GM18907 (cell line): ENCODE measurements at regions not wholly inside any gene's neighbourhood (a gene's known extent, or its start where the extent isn't known, plus 50 kb on each side); places are given as distances from the start of the nearest gene placed in this dataset.
"Not testable (repeated sequence)": the region's sequence is repeated elsewhere in the genome, so short reads cannot be mapped to it uniquely, and the experiment has no call there.

Source experiments
- ATAC-seq: cut with Tn5 transposase; IDR thresholded peaks from one replicate; pipeline ENCODE4 v1.9.1; 2021; ENCODE audit warnings: mild to moderate bottlenecking, moderate library complexity; ENCODE audit not compliant: unreplicated experiment

GRCh38 chrX:3963980-3964379 is 250.5 kb upstream of the PRKX start:
- ATAC-seq: peak; percentile 87

- ATAC-seq: peak; percentile 53
These were observed 249.3 kb upstream of the PRKX start for GRCh38 chrX:3962511-3963311.

DNA sequence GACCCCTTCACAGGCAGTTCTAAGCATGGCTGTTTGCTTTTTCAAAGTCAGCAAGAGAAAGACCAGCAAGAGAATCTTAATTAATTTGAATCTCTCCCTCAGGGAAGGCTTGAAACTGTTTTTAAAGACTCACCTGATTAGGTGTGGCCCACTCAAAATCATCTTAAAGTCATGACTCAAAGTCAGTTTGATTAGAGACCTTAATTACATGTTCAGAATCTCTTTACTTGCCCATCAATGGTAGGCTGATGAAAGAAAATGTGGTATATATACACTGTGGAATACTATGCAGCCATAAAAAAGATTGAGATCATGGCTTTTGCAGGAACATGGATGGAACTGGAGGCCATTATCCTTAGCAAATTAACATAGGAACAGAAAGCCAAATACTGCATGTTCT is 247.5 kb upstream of the PRKX start:
- no peak for ATAC-seq

- ATAC-seq: no peak
These were observed 238.4 kb upstream of the PRKX start for GRCh38 chrX:3951859-3952258.

DNA sequence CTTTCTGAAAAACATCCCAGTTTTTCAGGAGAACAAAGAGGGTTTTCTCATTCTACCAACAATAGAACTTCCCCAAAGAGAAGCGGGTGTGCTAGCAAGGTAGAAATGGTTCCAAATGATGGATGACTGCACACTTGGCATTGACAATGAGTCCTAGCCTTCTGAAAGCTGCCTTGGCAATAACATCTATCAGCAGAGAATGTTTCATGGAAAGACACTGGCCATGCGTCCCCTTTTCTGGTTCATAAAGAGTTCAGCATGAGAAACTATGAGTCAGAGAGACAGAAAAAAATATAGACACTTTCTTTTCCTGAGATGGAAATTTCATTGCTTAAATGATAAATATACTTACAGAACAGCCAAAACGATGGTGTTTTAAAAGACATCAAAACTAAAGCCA is 236.9 kb upstream of the PRKX start:
- no peak for ATAC-seq

DNA sequence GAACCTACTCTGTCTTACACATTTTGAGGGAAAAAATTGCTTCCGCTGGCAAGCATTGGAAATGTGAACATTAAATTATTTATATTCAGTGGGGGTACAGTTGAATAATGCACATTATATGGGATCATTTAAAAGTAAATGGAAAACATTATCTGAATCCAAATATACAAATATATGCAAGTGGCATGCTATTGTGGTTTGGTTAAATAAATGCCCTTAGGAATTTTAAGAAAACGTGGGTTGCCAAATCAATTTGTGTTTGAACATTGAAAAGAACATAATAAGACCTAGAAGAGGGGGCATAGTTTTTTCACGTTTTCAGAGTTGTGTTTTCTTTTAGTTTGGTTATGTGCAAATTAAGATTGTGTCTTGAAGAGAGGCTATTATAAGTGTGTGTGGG is 230.5 kb upstream of the PRKX start:
- no peak for ATAC-seq

DNA sequence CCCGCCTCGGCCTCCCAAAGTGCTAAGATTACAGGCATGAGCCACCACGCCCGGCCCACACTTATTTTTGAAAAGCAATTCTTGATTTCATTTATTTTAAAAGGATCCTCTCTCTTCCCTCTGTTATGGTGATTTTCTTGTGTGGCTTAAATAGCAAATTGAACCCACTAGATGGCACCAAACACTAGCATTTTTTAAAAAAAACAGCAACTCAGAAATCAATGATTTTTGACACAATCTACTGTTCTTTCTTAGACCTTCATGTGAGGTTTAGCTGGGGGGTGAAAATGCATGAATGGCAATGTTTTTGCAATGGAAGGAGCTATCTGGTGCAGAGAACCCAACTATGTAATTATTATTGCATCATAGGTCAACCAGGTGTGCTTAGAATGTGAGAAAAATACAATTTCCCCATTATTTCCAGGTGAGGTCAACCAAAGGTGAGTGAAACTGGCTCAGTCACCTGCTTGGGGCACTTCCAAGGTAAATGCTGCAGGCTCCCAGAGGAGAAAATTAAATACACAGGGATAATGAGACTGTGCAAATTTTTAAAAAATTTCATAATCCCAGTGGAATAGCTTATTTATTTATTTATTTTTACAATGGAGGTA is 226.7 kb upstream of the PRKX start:
- ATAC-seq: peak; percentile 58

- no peak for ATAC-seq
These were observed 225.1 kb upstream of the PRKX start for GRCh38 chrX:3938587-3938986.

GRCh38 chrX:3935196-3935595 is 221.7 kb upstream of the PRKX start:
- ATAC-seq: not testable (repeated sequence)

DNA sequence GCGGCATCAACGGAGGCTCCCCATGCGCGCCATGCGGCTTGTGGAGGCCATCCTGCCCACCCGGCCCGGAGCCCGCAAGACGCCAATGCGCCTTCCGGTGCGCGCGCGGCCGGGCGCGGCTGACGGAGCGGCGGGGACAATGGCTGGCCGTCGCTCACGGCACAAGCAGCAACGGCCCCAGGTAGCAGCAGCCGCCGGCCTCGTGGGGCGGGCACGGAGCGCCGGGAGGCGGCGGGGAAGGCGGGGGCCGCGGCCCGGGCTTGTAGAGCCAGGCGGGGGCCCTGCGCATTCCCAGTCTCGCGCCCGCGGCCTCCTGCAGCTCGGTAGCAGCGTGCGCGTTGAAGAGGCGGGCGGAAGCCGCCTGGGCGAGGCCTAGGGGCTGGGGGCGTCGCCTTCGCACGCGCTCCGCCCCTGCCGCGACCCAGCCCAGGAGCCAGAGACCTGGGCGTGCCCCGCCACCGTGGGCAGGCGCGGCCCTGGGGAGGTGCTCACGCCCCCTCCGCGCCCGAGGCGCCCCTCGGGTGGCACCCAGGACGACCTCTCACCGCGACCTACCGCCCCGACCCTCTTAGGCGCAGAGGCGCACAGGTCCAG is 207.1 kb upstream of the PRKX start:
- peak; percentile 98 for ATAC-seq

GRCh38 chrX:3919668-3920423 is 206.4 kb upstream of the PRKX start:
- peak; percentile 57 for ATAC-seq

DNA sequence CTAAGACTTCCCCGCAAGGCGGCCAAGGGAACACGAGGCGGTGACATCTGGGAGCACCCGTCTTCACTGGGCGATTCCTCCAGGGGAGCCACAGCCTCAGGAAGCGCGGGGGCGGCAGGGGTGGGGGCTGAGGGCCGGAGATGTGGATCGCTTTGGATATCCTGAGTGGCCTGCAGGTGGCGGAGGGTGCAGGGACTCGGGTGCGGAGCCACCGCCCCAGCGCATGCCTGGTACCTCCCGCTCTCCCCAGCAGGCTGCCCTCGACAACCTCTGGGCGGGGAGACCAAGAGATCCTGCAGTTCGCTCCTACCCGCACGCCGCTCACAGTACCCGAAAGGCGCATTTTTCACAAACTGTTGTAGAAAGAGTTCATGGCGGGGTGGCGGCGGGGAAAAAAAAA is 201.4 kb upstream of the PRKX start:
- not testable (repeated sequence) for ATAC-seq

- ATAC-seq: not testable (repeated sequence)
These were observed 200.6 kb upstream of the PRKX start for GRCh38 chrX:3914059-3914458.

DNA sequence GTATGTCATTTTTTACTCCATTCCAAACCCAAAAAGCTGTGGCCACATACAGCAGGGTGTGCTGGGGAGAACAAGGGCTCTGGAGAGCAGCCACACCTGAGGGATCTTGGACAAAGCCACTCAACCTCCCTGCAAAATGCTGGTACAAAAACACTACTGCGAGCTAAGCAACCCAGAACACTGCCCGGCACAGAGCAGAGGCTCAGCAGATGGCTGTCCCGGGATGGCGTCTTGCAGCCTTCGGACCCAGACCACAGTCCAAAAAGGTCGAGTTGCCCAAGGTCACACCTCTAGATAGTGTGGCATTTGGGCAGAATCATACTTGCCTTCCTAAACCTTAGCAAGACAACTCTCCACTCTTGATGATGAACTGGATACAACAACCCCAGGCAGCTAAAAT is 197.6 kb upstream of the PRKX start:
- not testable (repeated sequence) for ATAC-seq

DNA sequence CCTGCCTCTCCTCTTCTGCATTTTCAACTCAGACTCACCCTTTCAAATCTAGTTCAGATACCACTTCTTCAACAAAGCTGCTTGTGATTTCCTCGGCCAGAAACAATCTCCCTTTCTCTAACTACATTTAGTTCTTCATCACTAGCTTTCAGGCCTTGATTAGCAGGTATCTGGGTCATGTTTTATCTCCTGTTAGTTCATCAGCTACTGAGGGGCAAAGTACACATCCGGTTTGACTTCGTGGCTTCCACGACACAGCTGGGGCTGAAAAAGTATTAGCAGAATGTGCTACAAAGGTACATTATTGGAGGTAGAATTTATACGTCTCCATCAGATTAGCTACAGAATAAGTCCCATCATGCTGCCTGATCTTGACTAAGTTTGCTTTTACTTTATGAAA is 197.2 kb upstream of the PRKX start:
- ATAC-seq: not testable (repeated sequence)

DNA sequence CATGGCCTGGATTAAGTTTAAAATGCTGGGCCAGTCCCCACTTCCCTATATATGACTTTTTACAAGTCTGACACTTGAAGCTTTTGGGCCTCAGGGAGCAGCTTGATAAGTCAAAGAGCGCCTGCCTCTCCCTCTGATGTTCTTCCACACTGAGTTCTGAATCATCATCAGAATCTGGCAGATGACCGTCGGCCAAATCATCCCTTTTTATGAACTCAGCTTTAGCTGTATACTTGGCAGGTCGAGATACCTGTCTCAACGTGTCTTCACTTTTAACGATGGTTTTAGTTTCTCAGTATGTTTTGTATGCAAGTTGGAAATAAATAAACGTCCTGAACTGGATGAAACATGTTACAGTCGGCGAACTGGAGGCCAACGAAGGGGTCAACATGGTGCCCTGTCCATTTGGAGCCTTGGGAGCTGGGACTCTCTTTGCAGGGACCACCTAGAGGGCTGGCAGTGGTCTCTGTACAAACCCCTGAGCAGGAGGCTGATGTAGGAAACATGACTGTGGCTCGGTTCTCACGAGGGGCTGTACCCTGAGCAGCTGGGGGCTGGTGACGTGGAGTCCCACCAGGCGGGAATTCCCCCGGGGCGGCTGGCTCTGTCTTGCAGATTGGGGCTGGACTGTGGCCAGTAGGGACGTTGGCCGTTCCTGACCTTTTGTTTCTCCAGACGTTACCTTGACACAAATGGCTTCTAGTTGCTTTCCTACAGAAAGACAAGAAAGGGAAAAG is 192.2 kb upstream of the PRKX start:
- ATAC-seq: not testable (repeated sequence)

- not testable (repeated sequence) for ATAC-seq
These were observed 188.8 kb upstream of the PRKX start for GRCh38 chrX:3902222-3902621.

DNA sequence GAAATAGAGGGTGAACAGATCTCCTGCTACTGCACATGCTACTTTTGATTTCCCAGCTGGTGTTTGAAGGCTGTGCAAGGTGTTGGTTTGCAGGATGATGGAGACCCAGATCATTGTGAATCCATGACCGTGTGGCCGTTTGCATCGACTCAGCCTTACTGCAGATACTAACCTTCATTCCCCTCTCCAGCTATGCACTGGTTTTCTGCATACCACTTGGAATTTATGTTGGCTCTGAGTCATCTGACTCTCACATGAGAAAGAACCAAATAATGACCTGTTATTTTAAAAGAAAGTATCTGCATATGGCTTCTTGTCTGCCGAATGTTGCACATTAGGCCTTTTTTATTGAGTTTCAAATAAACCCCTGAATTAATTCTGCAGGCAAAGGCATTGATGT is 183.3 kb upstream of the PRKX start:
- ATAC-seq: not testable (repeated sequence)

- ATAC-seq: not testable (repeated sequence)
These were observed 169.1 kb upstream of the PRKX start for GRCh38 chrX:3882553-3882920.

GRCh38 chrX:3881898-3882552 is 168.6 kb upstream of the PRKX start:
- ATAC-seq: peak; percentile 98
